LHCN-M2 (cell line): ENCODE measurements at regions not wholly inside any gene's neighbourhood (a gene's known extent, or its start where the extent isn't known, plus 50 kb on each side); places are given as distances from the start of the nearest gene placed in this dataset.

Experiments
- DNase-seq: peaks from one replicate; pipeline ENCODE4 v3.0.0-alpha.2; 2012; ENCODE audit warnings: low read depth

DNA sequence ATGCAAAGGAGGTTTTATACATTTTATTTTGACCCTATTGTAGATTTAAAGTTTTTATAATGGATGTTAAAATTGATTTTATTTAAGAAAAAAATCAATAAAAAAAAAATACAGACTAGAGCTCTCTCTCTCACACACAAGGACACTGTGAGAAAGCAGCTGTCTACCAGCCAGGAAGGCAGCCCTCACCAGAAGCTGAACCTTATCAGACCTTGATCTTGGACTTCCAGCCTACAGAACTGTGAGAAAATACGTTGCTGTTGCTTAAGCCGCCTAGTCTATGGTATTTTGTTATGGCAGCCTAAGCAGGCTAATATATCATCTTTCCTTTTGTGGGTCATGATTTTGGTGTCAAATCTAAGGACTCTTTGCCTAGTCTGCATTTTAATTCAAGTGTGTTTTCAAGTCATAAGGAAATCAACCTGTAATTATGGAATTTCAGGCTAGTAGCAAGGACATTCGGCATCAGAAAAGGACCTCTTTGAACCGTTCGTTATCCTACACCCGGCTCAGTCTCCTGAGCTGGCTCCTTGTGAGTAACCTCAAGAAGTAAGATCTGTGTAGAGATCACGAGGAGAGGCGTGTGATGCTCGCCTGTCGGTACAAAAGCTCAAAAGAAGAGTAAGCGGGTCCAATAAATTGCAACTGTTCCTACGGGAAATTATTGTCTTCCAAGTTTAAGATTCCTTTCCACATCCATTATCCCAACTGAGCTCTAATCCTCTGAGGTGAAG lies 98.2 kb downstream of the PDCL3 start:
- DNase-seq: no peak

DNA sequence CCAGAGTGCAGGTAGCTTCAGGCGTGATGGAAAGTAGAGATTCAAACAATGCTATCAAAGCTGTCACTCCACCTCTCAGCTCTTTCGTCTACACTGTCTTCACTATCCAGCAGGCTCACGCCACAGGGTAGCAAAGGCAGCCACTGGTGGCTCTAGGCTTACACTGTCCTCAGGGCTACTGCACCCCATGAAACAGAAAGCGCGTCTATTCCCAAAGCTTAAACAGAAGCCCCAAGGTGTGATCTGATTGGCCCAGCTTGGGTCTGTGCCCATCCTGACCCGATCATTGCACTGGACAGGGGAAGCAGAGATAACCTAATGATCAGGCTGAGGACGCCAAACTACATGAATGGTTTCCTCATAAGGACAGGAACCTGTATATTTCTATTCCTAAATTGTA lies 100.1 kb downstream of the PDCL3 start:
- no peak for DNase-seq

DNA sequence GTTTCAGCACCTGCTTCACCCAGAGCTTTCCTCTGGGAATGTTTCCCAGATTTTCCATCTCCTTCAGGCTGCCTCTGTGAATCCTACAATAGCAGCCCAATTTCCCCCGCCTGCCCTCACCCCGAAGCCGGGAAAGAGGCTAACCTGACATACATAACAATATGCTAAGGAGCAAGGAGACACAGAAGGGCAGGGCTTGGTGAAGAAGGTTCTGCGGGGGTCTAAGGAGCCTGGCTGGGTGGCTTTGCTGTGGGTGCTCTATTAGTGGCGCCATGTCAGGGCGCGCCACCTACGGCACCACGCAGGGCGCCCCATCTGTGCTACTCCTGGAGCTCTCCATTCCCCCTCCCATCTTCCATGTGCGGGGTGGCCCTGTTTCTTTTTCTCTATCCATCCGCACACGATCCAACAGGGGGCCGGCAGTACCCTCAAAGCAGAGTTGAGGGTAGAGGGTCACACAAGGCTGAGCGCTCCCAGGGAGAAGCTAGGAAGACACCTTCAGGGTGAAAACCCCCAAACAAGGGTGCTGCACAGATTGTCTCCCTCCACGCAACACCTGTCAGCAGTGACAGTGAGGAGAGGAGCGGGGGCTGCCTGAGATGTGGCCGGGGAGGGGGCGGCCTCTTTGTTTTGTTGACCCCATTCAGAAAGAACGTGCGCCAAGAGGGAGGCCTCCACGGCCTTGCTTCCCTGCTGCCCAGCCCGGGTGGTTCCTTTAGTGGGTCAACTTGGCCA lies 101.4 kb downstream of the PDCL3 start:
- DNase-seq: no peak

DNA sequence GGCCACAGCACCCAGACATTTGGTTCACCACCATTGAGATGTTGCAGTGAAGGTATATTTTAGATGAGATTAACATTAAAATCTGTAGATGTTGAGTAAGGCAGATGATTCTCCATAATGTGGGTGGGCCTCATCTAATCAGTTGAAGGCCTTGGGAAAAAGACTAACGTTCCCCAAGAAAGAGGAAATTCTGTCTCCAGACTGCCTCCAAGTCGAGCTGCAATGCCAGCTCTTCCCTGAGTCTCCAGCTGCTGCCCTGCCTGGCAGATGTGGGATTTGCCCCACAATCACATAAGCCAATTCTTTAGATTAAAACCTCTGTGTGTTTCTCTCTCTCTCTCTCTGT lies 101.9 kb downstream of the PDCL3 start:
- DNase-seq: no peak

DNA sequence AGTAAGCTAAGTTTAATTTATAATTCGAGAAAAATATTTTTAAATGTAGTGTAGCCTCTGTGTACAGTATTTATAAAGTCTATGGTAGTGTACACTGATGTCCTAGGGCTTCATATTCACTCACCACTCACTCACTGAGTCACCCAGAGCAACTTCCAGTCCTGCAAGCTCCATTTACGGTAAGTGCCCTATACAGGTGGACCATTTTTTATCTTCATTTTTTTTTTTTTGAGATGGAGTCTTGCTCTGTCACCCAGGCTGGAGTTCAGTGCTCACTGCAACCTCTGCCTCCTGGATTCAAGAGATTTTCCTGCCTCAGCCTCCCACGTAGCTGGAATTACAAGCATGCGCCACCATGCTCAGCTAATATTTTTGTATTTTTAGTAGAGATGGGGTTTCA lies 104.2 kb downstream of the PDCL3 start:
- no peak for DNase-seq

DNA sequence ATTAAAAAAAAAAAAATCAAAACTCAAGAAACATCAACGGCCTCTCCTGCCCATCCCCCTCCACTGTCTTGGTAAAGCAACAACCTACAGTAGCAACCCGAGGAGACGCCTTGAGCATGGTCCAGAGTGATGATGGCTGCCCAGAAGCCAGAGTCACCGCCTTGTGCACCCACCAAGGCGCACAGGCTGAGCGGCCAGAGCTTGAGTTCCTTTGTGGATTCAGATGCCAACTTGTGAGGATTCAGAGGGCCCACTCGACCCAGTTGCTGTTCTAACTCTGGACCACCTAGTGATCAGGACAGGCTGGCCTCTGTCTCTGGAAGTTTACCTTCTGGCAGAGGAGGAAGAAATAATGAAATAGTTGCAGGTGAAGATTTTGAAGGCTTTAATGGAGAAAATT lies 105.0 kb downstream of the PDCL3 start:
- DNase-seq: no peak

DNA sequence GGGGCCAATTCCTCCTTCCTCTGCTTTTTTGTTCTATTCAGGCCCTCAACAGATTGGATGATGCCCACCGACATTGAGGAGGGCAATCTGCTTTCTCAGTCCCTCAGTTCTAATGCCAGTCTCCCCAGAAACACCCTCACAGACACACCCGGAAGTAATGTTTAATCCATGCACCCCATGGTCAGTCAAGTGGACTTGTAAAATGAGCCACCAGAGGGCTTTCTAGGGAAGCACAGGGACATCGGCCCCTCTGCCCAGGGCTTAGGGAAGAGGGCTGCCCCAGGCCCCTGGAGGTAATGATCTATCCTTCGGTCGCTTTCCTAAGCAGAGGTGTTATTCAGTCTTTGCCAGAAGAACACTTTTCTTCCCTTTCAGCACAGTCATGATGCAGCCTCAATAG lies 107.4 kb downstream of the PDCL3 start:
- no peak for DNase-seq

DNA sequence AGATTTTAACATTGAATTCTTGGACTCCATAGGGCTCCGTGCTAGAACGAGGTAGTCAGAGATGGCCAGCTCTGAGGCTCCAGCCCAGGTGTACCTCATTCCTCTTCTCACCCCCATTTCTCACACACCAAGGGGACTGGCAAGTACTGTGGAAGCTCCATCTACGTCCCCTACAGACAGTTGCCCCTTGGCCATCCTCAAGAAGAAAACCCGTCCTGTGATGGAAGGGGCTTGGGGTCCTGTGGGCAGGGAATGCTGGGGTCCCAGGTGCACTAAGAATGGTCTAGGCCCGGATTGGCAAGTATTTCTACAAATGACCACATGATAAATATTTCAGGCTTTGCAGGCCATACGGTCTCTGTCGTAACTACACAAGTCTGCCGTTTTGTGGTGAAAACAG lies 110.3 kb downstream of the PDCL3 start:
- DNase-seq: no peak

DNA sequence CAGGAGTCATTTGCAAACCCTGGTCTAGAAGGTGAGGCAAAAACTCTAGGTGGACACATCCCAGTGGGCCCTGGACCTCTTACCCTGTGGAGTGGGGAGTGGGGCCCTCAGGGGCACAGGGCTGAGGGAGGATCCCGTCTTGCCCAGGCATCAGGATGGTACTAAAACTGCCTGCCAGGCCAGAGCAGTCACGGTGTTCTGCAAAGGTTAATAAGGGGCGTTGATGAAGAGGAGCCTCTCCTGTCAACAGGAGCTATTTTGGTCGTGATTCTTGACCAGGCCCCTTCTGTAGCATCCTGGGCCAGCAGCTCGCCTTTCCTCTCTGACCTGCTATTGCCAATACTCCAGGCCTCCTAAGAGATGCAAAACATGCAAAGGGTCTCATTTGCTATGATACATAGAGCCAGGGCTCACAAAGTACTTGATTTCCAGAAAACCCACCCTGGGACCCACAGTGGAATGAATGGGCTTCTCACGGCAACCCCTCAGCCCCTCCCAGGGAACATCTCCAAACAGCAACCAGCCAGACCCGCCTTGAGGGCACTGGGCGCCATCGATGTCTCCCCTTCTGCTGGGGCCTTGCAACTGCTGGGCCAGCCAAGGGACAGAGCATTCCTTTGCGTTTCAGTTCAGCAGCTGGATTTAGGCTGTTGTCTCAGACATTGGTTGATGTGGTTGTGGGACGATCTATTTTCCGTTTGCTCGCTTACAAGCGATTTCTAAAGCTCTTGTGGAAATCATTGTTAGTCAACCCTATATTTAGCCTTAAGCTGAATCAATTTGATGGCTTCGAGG lies 111.1 kb downstream of the PDCL3 start:
- DNase-seq: no peak

DNA sequence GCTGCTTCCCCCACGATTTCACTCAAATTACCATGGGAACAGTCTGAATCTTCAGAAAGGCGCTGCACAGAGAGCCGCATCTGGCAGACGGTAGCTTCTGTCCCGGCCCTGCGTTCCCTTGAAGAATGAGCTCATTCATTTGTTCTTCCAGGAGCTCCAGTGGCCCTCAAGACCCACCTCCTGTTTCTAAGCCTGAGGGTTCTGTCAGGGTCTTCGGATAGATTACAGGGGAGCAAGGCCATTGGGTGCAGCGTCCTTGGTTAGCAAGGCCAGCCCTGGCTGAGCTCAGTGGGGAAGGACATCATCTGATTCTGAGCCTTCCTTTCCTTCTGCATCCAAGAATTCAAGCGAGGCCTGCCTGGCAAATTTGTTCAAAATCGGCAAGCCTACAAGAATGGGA lies 111.9 kb downstream of the PDCL3 start:
- no peak for DNase-seq

DNA sequence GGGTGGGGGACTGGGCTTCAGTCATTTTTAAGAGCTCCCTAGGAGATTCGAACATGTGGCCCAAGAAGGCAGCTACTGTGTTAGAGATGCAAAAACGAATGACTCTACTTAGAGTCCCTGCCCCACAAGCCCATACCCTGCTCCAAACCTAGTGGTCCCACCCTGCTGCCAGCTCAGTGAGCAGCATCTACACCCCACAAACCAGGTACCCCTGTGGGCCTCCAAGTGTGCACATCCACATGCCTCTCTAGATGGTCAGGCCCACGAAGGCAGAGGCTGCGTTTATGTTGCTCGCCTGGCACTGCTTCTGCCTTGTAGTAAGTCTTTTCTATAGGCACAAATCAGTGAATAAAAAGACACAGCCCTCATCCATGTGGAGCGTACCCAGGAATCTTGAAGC lies 112.6 kb downstream of the PDCL3 start:
- DNase-seq: no peak

DNA sequence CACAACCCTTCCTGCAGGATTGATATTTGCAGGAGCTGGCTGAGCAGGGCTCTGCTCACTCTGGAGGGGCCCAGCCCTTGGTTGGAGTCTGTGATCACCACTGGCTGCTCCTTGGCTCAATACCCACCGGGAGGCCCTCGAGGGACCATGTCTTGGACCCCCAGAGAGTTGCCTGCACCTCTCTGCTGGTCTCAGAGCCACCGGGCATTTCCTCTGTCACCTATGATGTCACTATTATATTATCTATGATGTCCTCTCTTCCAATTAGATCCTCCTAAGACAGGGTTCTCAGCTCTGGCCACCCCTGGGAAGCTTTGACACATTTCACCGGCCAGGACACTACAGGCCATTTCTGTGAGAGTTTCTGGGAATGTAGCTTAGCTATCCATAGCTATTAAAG lies 113.1 kb downstream of the PDCL3 start:
- DNase-seq: no peak

DNA sequence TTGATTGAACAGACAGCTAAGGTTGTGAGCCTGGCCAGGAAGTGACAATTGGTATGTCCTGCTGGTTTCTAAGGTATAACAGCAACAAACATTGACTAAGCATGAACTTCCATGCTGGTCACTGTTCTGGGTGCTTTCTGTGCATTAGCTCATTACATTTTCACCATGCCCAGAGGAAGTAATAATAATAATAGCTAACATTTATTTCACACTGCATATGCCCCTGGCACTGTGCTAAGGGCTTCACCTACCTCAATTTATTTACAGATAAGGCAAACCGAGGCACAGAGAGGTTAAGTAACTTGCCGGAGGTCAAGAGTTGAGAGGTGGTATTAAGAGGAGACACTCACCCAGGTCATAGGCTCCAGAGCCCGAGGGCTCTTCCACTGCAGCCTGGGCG lies 113.6 kb downstream of the PDCL3 start:
- no peak for DNase-seq

DNA sequence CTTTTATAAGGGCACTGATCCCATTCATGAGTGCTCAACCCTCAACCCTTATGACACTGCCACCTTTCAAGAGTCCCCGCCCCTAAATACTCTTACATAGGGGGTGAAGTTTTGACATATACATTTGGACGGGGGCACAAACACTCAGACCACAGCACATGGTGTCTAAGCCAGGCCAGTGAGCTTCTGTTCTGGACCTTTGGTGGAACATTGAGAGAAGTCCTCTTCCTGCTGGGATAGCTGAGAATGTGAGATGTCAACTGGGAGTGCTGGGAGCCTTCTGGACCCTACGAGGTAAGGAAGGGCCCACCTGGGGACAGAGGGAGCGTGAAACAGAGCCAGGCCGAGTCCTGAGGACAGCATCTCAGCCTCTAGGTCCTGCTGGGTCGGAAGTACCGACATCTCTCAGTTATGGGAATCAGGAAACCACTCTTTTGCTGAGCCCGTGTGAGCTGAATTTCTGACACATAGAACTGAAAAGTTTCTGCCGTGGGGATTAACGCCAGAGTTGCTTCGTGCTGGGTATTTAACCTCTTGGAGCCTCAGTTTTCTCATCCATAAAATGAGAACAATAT lies 114.9 kb downstream of the PDCL3 start:
- DNase-seq: no peak

DNA sequence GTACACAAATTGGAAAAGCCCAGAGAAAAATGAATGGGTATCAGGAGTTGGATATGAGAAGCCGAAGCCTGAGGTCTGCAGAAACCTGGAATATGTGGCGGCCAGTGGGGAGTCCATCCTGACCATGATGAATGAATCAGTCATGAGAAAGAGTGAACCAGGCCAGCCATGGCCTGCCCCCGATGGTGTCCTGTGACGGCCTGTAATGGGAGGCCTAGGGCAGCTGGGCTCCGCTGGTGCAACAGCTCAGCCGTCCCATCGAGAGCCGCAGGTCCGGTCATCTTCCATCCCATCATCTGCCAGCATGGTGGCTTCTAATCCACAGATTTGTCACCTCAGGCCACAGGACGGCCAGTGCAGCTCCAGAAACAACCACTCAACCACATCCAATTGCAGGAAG lies 116.4 kb downstream of the PDCL3 start:
- DNase-seq: no peak

DNA sequence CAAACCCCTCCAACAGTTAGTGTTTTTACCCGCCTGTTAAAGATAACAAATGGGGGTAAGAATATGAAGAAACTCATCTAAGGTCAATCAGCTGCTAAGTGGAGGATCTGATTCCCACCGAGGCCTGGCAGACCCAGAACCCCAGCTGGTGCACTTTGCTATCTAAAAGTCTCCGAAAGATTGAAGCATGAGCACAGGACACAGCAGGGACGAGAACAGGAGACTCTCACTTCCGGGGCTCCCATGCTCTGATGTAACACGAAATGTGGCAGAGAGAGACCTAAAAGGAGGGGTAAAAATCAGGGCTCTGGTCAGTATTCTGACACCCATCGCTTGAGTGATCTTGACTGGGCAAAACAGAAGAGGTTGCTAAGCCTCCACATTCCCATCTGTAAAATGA lies 119.7 kb downstream of the PDCL3 start:
- DNase-seq: no peak

DNA sequence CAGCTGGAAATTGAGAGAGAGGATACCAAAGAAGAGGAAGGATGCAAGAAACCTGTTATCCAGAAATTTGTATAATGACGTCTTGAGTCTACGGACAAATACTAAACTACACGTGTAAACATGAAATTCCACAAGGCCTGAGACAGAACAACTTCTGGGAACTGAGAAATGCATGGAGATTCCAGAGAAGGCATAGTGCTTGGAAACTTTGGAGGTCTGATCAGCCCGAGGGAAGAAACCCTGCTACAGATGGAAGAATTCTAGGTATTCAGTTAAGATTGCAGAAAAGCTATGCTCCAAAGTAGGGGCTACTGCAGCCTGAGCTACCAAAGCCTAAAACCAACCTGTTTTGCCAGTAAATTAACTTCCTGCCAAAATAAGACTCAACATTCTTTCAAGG lies 120.4 kb downstream of the PDCL3 start:
- DNase-seq: no peak

DNA sequence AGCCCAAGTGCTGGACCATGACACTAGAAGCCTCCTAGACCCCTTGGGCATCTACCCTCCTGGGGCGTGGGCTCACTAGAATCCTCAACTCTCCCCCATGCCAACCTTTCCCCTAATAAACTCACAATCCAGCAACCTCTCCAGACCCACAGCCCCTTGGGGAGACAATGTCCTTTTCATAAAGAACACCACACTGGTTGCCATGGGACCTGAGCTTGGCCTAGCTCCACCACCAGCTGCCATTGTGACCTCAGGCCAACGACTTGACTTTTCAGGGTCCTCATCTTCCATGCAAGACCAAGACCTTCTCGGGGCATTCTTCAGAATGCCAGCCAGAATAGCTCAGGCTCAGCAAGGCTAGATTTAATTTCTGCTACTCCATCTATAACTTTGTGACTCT lies 128.1 kb upstream of the NPAS2 start:
- DNase-seq: no peak

DNA sequence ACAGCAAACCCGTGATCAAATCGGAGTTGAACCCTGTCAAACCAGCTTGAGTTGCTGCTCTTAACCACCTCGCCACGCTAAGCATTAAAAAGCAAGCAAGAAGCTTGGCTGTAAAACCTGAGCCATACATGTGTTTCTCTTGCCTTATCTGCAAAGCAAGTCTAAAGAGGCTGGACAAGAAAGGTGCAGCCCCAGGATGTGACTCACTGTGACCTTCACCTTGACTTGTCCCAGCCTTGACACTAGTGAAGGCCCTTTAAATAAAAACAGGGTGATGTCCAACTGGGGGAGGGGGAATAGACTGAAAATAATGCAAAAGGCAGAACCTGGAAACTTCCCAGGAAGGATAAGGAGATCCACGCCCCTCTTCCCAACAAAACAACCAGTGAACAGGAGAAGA lies 127.6 kb upstream of the NPAS2 start:
- no peak for DNase-seq

DNA sequence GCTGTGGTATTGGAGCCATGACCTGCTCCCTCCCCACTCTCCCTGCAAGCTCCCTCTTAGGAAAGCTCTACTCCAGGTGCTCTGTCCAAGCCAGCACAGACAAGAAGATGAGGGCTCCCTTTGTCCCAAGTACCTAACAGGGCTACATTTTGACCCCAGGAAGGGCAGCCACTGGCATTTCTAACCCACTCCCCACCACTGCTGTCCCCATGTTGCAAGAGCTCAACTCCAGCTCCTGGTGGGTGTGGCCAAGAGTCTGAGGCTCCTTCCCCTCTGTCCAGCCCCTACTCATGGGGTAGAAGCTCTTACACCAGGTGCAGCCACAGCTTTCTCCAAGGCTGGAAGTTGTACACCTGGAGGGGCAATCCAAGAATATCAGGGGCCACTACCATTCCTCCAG lies 127.0 kb upstream of the NPAS2 start:
- no peak for DNase-seq

DNA sequence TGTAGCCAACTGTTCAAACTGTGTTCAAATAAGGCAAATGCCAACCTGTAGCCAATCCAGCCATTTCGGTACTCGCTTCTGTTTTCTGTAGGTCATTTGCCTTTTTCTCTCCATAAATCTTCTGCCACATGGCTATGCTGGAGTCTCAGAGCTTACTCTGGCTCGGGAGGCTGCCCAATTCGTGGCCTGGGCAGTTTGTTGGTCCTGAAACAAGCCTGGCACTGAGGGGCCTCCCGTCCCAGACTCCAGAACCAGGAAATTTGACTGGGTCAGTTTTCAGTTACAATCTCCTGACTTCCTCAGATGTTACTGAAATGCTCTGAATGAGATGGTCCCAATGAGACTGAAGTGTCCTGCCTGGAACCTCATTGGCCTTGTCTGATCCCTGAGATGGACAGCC lies 120.8 kb upstream of the NPAS2 start:
- DNase-seq: no peak

DNA sequence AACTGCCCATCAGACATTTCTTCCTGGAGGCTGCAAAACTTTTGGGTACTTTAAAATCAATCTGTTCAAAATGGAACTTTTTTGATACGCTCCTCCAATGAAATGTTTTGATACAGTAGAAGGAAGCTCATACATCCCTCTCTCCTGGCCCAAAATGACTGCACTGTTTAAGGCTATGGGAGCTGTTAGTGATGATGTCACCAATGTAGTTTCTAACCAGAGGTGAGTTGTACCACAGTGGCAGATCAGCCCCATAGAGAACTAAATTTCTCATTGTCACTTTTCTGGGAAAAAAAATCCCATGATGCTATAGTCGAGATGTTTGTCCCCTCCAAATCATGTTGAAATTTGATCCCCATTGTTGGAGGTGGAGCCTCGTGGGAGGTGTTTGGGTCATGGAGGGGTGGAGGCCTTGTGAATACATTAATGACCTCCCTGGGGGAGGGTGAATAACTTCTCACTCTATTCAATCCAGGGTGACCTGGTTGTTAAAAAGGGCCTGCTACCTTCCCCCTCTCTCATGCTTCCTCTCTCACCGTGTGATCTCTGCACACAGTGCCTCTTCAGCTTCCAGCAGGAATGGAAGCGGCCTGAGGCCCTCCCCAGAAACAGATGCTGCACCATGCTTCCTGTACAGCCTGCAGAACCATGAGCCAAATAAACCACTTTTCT lies 117.4 kb upstream of the NPAS2 start:
- no peak for DNase-seq
